ENCODE measurements at regions not wholly inside any gene's neighbourhood (a gene's known extent, or its start where the extent isn't known, plus 50 kb on each side); places are given as distances from the start of the nearest gene placed in this dataset.

DNA sequence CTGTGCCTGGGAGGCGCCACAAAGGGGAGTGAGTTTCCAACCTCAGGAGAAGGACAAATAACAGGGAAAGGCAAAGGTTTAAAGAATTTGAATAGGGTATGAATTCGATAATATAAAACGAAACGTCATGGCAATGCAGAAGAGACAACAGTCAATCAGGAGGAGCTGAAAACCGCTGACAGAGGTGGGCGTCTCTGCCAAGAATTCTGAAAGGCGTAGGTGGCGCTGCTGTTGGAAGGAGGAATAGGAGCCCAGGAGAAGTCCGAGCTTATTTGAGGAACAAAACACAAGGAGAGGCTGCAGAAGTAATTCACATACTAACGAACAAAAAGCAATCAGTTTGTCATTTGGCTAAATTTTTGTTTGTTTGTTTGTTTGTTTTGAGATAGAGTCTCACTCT is 485.8 kb upstream of the POU3F3 start:
- TF ChIP-seq CTCF (IDR thresholded peaks at IDR 0.05) (no peak), POLR2A (IDR thresholded peaks at IDR 0.05) (no peak)
